ENCODE measurements at regions not wholly inside any gene's neighbourhood (a gene's known extent, or its start where the extent isn't known, plus 50 kb on each side); places are given as distances from the start of the nearest gene placed in this dataset.

GRCh38 chr2:64222351-64222750, 78.1 kb upstream of the PELI1 start:
- Mint-ChIP-seq H3K36me3 (no peaks in the 10 kb centered on the region), H3K4me3 (no peak overlapping the region), H3K9me3 (no peaks in the 10 kb centered on the region), H3K4me1 (peaks cover 58% of the 10 kb centered on the region), H3K27me3 (ENCODE audit: low read depth in 3 of 3) (no peaks in the 10 kb centered on the region), H3K27ac (peak overlapping the region in 2 of 7 donors; percentile 75 to 85)
- H2AFZ ChIP-seq (ENCODE audit: insufficient read depth, low read depth, low read length, poor library complexity, severe bottlenecking) = no peak overlapping the region
- H3K9me3 ChIP-seq (replicated peaks in 1 of 2; ENCODE audit: control insufficient read depth in 1 of 2, insufficient read depth in 1 of 2, low read length in 2 of 2) = no peaks in the 10 kb centered on the region
- TF ChIP-seq, protein P1, sequence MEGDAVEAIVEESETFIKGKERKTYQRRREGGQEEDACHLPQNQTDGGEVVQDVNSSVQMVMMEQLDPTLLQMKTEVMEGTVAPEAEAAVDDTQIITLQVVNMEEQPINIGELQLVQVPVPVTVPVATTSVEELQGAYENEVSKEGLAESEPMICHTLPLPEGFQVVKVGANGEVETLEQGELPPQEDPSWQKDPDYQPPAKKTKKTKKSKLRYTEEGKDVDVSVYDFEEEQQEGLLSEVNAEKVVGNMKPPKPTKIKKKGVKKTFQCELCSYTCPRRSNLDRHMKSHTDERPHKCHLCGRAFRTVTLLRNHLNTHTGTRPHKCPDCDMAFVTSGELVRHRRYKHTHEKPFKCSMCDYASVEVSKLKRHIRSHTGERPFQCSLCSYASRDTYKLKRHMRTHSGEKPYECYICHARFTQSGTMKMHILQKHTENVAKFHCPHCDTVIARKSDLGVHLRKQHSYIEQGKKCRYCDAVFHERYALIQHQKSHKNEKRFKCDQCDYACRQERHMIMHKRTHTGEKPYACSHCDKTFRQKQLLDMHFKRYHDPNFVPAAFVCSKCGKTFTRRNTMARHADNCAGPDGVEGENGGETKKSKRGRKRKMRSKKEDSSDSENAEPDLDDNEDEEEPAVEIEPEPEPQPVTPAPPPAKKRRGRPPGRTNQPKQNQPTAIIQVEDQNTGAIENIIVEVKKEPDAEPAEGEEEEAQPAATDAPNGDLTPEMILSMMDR (IDR thresholded peaks at IDR 0.05) = no peak
- no peak for DNase-seq
- H3K36me3 ChIP-seq (replicated peaks in 1 of 2; ENCODE audit: control insufficient read depth in 1 of 2, insufficient read depth in 2 of 2, low read length in 2 of 2) = no peaks in the 10 kb centered on the region
- no peaks in the 10 kb centered on the region for H3K27me3 ChIP-seq (ENCODE audit: control insufficient read depth in 2 of 2, insufficient read depth in 2 of 2, low read length in 2 of 2)
- H3K4me2 ChIP-seq (replicated peaks; ENCODE audit: extremely low read depth, low read length, poor library complexity, severe bottlenecking) = no peak overlapping the region
- intact Hi-C loops (cut with micrococcal nuclease) = loop anchor here in 1 of 2 donors (10.0 kb wide), 1 partner anchor 62 kb away; no protein-coding TSS in a partner anchor
- no peak overlapping the region for H3K9ac ChIP-seq (ENCODE audit: insufficient read depth, low read length, poor library complexity, severe bottlenecking)
- H3K27ac ChIP-seq (ENCODE audit: low read depth in 1 of 2, low read length in 2 of 2) = peak overlapping the region in 1 of 2 donors; percentile 78
- no peaks in the 10 kb centered on the region for H3K79me2 ChIP-seq (ENCODE audit: insufficient read depth, low read length)
- whole genome bisulfite sequencing (ENCODE audit: insufficient coverage) = no CpG with 5 or more reads among the region's 2 CpGs
- H3K4me3 ChIP-seq (replicated peaks in 1 of 3; ENCODE audit: low read depth in 2 of 3, low read length in 3 of 3) = no peak overlapping the region
- no peaks in the 10 kb centered on the region for H4K20me1 ChIP-seq (ENCODE audit: insufficient read depth, low read length)
- H3K4me1 ChIP-seq (ENCODE audit: control insufficient read depth in 1 of 2, insufficient read depth in 2 of 2, low read length in 2 of 2) = peaks cover 56 to 58% of the 10 kb centered on the region in 2 donors

- peaks cover 64% of the 10 kb centered on the region for H3K4me1 Mint-ChIP-seq
- H3K36me3 Mint-ChIP-seq = no peaks in the 10 kb centered on the region
- H3K4me3 ChIP-seq (replicated peaks in 1 of 3; ENCODE audit: low read depth in 2 of 3, low read length in 3 of 3) = peak overlapping the region in 1 of 3 experiments; percentile 14
- no peaks in the 10 kb centered on the region for H3K79me2 ChIP-seq (ENCODE audit: insufficient read depth, low read length)
- TF ChIP-seq, protein P1 (IDR thresholded peaks at IDR 0.05) = no peak
- peak overlapping the region; percentile 73 to 93 (median 85) for H3K27ac Mint-ChIP-seq
- H2AFZ ChIP-seq (ENCODE audit: insufficient read depth, low read depth, low read length, poor library complexity, severe bottlenecking) = peak overlapping the region; percentile 66
- no peaks in the 10 kb centered on the region for H4K20me1 ChIP-seq (ENCODE audit: insufficient read depth, low read length)
- H3K4me2 ChIP-seq (replicated peaks; ENCODE audit: extremely low read depth, low read length, poor library complexity, severe bottlenecking) = peak overlapping the region; percentile 24
- H3K4me3 Mint-ChIP-seq = peak overlapping the region in 1 of 2 donors; percentile 58
- peak in 1 of 3 donors; percentile 40 for DNase-seq
- no peaks in the 10 kb centered on the region for H3K9me3 Mint-ChIP-seq
- H3K27me3 Mint-ChIP-seq (ENCODE audit: low read depth in 3 of 3) = no peaks in the 10 kb centered on the region
- intact Hi-C loops (cut with micrococcal nuclease) = loop anchor here in 1 of 2 donors (10.0 kb wide), 1 partner anchor 62 kb away; no protein-coding TSS in a partner anchor
- 17% methylated on average over 1 of the region's 3 CpGs for WGBS (ENCODE audit: insufficient coverage)
- H3K27me3 ChIP-seq (ENCODE audit: control insufficient read depth in 2 of 2, insufficient read depth in 2 of 2, low read length in 2 of 2) = no peaks in the 10 kb centered on the region
- H3K9me3 ChIP-seq (replicated peaks in 1 of 2; ENCODE audit: control insufficient read depth in 1 of 2, insufficient read depth in 1 of 2, low read length in 2 of 2) = no peaks in the 10 kb centered on the region
- peaks cover 60 to 65% of the 10 kb centered on the region in 2 donors for H3K4me1 ChIP-seq (ENCODE audit: control insufficient read depth in 1 of 2, insufficient read depth in 2 of 2, low read length in 2 of 2)
- H3K9ac ChIP-seq (ENCODE audit: insufficient read depth, low read length, poor library complexity, severe bottlenecking) = no peak overlapping the region
- H3K27ac ChIP-seq (ENCODE audit: low read depth in 1 of 2, low read length in 2 of 2) = peak overlapping the region; percentile 30 to 78
- no peaks in the 10 kb centered on the region for H3K36me3 ChIP-seq (replicated peaks in 1 of 2; ENCODE audit: control insufficient read depth in 1 of 2, insufficient read depth in 2 of 2, low read length in 2 of 2)
Measured at GRCh38 chr2:64223055-64223454, 78.8 kb upstream of the PELI1 start.
